Pancreas (tissue), 10 donors: ENCODE measurements at regions not wholly inside any gene's neighbourhood (a gene's known extent, or its start where the extent isn't known, plus 50 kb on each side); places are given as distances from the start of the nearest gene placed in this dataset.

ENCODE experiments used
- ATAC-seq, 4 donors: fragments of 200-7000 bp; cut with Tn5 transposase; one replicate each; pipeline versions ENCODE4 v1.8.0 to v1.9.1; 2020; ENCODE audit warnings: mild to moderate bottlenecking in 4 of 4, moderate library complexity in 4 of 4
- DNase-seq, 6 donors: peaks; one replicate each; pipeline ENCODE4 v3.0.0-alpha.2; 2020
- FAIRE-seq: peaks from 2 replicates; lab custom pipeline; 2012; peaks lifted over from hg19 to GRCh38; lab: Jason Lieb, UNC
- H3K27ac ChIP-seq, 4 donors: fragments of 200-600 bp; sonication (generic); 1 replicate in 3 of 4; 2 replicates in 1 of 4; pipeline versions ENCODE4 v1.5.0 to v1.8.0; 2020
- H3K27me3 ChIP-seq, 4 donors: fragments of 200-600 bp; one replicate each; pipeline ENCODE4 v1.8.0; 2021
- H3K36me3 ChIP-seq, 3 donors: fragments of 200-600 bp; sonication (generic) in 1 of 3; one replicate each; pipeline versions ENCODE4 v1.5.0 to v1.8.0; 2020 to 2021
- H3K4me1 ChIP-seq, 3 donors: fragments of 200-600 bp; one replicate each; pipeline ENCODE4 v1.8.0; 2021
- H3K4me3 ChIP-seq, 4 donors: fragments of 200-600 bp; sonication (generic) in 2 of 4; one replicate each; pipeline versions ENCODE4 v1.5.0 to v1.8.0; 2020 to 2021
- H3K9me3 ChIP-seq, 4 donors: fragments of 200-600 bp; one replicate each; pipeline ENCODE4 v1.8.0; 2021
- WGBS, 2 donors: extraction: QIAGEN DNeasy Blood & Tissue Kit; methylation state at CpG; one replicate each; pipeline ENCODE4 v1.1.7; 2013; 5-methylcytosine and 5-hydroxymethylcytosine counted together
- intact Hi-C, 3 donors: fragments of 100-400 bp; cut with DNase I; formaldehyde crosslinking; loops; one replicate each; pipeline versions ENCODE4 v1.11.1 to v1.14.2; 2022
- TF ChIP-seq, protein P1 (sequence below), 4 donors: fragments of 200-600 bp; sonication (generic) in 3 of 4; IDR thresholded peaks; one replicate each; pipeline versions ENCODE4 v1.5.0 to v1.8.0; 2021; ENCODE audit warnings: antibody characterized with exemption in 4 of 4
- donor health status: healthy with polysubstance abuse.
- donor health status: DM: no; HTN: no; CAD: no; lungs with moderate emphysema.
- donor health status: DM: no; HTN: no; CAD: no.
- donor health status: control.
- donor health status: control.
- donor health status: Bipolar disorder and iron deficiency.
- donor health status: DM: yes; HTN: yes; CAD: no.
- donor health status: DM: no; HTN: no; CAD: no.
- donor health status: DM: no; HTN: no; CAD: no.
- donor health status: DM: yes; HTN: yes; CAD: no.

DNA sequence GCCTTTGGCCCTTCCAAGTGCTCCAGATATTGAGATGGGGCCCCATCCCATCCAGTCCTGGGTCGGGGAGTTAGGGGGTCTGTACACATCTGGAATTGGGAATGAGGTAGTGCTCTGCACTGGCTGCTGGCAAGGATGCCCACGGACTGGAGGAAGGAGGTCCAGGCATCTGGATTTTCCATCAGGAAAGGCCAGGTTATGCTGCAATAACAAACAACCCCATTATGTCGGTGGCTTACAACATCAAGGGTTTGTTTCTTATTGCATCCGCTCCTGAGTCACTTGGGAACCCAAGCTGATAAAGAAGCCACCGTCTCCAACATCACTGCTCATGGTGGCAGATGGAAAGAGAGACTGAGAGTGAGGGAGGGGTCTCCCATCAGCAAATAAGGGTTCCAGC lies 229.9 kb downstream of the TFCP2L1 start:
- Histone ChIP-seq H3K9me3 (no peaks in the 10 kb centered on the region), H3K36me3 (no peaks in the 10 kb centered on the region), H3K27me3 (no peaks in the 10 kb centered on the region), H3K27ac (no peak overlapping the region), H3K4me1 (peaks cover 0 to 8% (median 6%) of the 10 kb centered on the region in 3 donors), H3K4me3 (no peak overlapping the region)
- intact Hi-C loops, result no loop called here
- TF ChIP-seq, protein P1, sequence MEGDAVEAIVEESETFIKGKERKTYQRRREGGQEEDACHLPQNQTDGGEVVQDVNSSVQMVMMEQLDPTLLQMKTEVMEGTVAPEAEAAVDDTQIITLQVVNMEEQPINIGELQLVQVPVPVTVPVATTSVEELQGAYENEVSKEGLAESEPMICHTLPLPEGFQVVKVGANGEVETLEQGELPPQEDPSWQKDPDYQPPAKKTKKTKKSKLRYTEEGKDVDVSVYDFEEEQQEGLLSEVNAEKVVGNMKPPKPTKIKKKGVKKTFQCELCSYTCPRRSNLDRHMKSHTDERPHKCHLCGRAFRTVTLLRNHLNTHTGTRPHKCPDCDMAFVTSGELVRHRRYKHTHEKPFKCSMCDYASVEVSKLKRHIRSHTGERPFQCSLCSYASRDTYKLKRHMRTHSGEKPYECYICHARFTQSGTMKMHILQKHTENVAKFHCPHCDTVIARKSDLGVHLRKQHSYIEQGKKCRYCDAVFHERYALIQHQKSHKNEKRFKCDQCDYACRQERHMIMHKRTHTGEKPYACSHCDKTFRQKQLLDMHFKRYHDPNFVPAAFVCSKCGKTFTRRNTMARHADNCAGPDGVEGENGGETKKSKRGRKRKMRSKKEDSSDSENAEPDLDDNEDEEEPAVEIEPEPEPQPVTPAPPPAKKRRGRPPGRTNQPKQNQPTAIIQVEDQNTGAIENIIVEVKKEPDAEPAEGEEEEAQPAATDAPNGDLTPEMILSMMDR (IDR thresholded peaks at IDR 0.05), result no peak
- no peak for FAIRE-seq
- ATAC-seq, result no peak
- 90 to 97% methylated on average over 5 of the region's 5 CpGs for WGBS, 2 donors
- DNase-seq, result no peak

DNA sequence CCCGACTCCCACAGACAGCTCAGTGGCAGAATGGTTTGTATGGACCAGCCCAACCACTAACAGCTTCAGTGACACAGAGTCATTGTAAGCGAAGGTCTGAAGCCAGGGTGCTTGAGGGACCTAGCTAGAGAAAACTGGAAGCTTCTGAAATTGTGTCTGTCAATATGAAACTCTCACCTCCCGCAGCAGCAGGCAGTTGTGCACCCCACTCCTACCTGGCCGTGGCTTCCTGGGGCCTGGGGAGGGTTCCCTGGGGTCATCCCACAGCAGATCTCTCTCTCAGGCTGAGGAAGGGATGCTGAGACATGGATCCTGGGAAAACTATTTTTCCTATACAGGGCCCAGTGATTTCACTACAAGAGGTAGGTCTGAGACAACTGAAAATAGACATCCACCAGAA lies 229.5 kb downstream of the TFCP2L1 start:
- Histone ChIP-seq H3K27ac (no peak overlapping the region), H3K9me3 (no peaks in the 10 kb centered on the region)
- no peak for ATAC-seq

DNA sequence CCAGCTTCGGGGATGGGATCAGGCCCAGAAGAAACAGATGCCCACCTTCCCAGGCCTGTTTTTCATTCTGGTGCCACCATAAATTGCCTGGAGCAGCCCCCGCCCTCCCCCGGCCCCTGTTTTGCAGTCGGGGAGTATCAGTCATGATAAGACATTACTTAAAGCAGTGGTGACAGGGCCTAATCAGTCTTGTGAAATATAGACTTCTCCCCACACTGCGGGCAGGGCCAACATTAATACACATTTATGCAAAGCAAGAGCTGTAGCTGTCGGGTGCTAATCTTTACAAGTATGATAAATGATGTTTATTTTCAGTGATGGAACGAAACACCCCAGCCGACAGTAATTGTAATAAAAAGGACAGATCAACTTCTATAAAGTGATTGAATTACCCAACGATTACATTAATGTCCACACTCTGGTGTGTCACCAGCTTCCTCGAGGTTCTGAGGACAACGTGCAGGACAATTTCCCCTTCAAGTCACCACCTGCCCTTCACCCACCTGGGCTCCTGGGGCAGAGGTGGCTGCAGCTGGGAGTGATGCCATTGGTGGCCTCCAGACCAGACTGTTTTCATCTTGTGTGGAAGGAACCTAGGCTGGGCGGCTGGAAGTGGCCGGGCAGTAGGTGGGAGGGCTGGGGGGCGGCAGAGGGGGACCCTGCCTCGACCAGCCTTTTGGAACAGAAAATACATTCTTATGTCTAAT lies 226.0 kb downstream of the TFCP2L1 start:
- Histone ChIP-seq H3K27me3 (no peaks in the 10 kb centered on the region), H3K4me3 (no peak overlapping the region), H3K27ac (no peak overlapping the region), H3K4me1 (peaks cover 0 to 8% (median 6%) of the 10 kb centered on the region in 3 donors), H3K9me3 (no peaks in the 10 kb centered on the region), H3K36me3 (no peaks in the 10 kb centered on the region)
- intact Hi-C loops, result no loop called here
- DNase-seq (no peak), FAIRE-seq (no peak), ATAC-seq (peak; percentile 28 to 71 (median 63))
- TF ChIP-seq, protein P1 (IDR thresholded peaks at IDR 0.05), result no peak
- WGBS, 2 donors, result 36 to 38% methylated on average over 15 of the region's 15 CpGs

More for the DNA sequence above, 229.5 kb downstream of the TFCP2L1 start:
- DNase-seq (no peak), FAIRE-seq (no peak)
- Histone ChIP-seq H3K4me3 (no peak overlapping the region), H3K4me1 (peaks cover 0 to 8% (median 6%) of the 10 kb centered on the region in 3 donors), H3K27me3 (no peaks in the 10 kb centered on the region), H3K36me3 (no peaks in the 10 kb centered on the region)
- intact Hi-C loops, result no loop called here
- TF ChIP-seq, protein P1 (IDR thresholded peaks at IDR 0.05), result no peak
- 84 to 96% methylated on average over 4 of the region's 4 CpGs for WGBS, 2 donors

DNA sequence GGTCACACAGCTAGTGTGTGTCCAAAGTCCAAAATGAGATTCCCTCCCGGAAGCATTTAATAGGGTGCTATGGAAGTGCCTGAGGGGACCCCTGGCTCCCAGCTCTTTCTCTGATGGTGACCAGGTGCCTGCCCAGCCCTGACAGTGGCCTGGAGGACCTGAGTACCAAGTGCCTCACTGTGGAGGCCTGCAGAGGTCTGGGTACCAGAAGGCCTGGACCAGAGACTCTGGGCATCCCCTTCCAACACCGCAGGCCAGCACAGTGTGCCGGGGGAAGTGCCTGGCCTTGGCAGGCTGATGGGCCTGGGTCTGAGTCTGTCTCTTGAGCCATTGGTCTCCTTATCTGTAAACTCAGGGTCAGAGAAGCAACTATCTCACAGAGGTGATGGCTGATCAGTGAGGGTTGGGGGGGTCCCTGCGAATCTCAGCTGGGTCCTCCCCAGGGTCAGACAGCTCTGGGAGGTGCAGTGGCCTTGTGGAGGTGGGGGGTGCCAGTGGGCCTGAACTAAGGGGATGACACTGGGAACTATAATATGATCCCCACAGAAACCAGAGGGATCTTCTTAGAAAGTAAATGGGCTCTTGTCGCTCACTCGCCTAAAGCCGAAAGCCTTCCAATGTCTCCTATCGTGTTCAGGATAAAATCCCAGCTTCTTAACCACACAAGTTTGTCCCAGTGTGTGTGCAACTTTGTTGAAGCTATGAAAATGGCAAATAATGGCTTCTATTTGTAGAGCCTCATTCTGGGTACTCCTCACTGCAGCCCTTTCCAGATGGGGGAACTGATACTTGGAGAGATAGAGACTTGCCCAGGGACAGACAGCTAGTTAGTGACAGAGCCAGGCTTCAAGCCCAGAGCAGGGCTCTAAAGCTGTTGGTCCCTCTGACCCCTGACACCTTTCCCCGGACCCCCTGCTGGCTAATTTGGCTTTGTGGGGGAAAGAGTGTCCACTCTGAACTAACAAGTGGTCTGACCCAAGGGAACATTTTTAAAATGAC lies 225.1 kb downstream of the TFCP2L1 start:
- DNase-seq (no peak), FAIRE-seq (no peak), ATAC-seq (peak in 1 of 4 donors; percentile 12)
- TF ChIP-seq, protein P1 (IDR thresholded peaks at IDR 0.05), result no peak
- intact Hi-C loops, result no loop called here
- H3K9me3 ChIP-seq, result no peaks in the 10 kb centered on the region
- no peaks in the 10 kb centered on the region for H3K36me3 ChIP-seq
- H3K27me3 ChIP-seq, result no peaks in the 10 kb centered on the region
- H3K4me1 ChIP-seq, result peaks cover 0 to 8% (median 6%) of the 10 kb centered on the region in 3 donors
- 86 to 87% methylated on average over 9 of the region's 9 CpGs for WGBS, 2 donors
- no peak overlapping the region for H3K27ac ChIP-seq
- no peak overlapping the region for H3K4me3 ChIP-seq
